Activated T-cell treated with anti-CD3 and anti-CD28 coated beads, Interleukin-2, amount 50 U/mL, for 72 hours (primary cell): ENCODE measurements at regions not wholly inside any gene's neighbourhood (a gene's known extent, or its start where the extent isn't known, plus 50 kb on each side); places are given as distances from the start of the nearest gene placed in this dataset.
"Not testable (repeated sequence)": the region's sequence is repeated elsewhere in the genome, so short reads cannot be mapped to it uniquely, and the experiment has no call there.

Experiments used
- ATAC-seq, 2 donors: fragments of 150-1000 bp; cut with Tn5 transposase; replicated peaks in 1 of 2; 2 replicates each; pipeline ENCODE4 v1.10.0; 2021; ENCODE audit warnings: moderate library complexity in 2 of 2, mild to moderate bottlenecking in 1 of 2
- DNase-seq, 2 donors: peaks; one replicate each; pipeline ENCODE4 v3.0.0; 2021 to 2022; ENCODE audit warnings: mixed read lengths in 1 of 2
- H3K27ac Mint-ChIP-seq: one replicate; pipeline ENCODE4 v1.8.0; 2022; ENCODE audit warnings: mild to moderate bottlenecking, moderate library complexity, mixed read lengths
- H3K27me3 Mint-ChIP-seq: one replicate; pipeline ENCODE4 v1.8.0; 2022; ENCODE audit warnings: low read depth, mixed read lengths
- H3K36me3 Mint-ChIP-seq, 2 donors: one replicate each; pipeline ENCODE4 v1.8.0; 2022; ENCODE audit warnings: mixed read lengths in 2 of 2, mild to moderate bottlenecking in 1 of 2; ENCODE audit not compliant: insufficient read depth in 2 of 2
- H3K4me1 Mint-ChIP-seq: one replicate; pipeline ENCODE4 v1.8.0; 2022; ENCODE audit warnings: low read depth, mixed read lengths
- H3K4me3 Mint-ChIP-seq, 2 donors: one replicate each; pipeline ENCODE4 v1.8.0; 2022; ENCODE audit warnings: mild to moderate bottlenecking in 2 of 2, mixed read lengths in 2 of 2, moderate library complexity in 2 of 2
- H3K9me3 Mint-ChIP-seq, 2 donors: one replicate each; pipeline ENCODE4 v1.8.0; 2022; ENCODE audit warnings: mixed read lengths in 2 of 2

DNA sequence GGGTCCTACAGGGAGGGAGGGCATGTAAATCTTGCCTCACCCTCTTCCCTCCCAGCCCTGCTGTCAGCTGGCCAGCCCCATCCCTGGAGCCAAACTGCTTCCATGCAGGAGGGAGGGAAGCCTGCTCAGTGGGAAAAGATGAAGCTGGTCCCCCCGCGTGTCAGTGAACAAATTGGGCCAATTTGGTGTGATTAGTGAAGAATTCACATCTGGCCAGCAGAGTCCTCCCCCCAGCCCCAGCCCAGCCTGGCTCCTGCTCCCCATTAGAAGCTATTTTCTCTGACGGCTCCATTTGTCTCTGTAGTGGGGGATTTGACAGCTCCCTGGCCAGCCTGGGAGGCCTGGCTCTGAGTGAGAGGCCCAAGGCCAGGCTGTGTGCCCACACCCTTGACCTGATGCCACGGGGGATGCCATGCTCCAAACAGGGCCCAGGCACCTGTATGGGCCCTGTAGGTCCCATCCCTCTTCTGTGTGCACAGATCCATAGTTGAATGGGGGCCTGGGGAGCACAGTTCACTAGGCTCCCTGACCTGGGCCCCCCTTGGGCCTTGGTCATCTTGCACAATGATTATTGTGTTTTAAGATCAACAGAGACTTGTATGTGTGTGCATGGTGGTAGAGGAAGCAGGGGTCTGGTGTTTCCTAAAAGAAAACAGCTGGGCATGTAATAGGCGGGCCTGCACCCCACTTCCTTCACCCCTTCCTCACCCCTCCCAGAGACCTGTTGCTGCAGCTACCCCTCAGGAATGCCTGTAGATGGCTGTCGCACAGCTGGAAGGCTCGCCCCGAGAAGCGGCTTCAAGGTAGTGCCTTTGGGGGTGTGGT lies 50.7 kb upstream of the TAC4 start:
- Mint-ChIP-seq H3K4me3 (no peak overlapping the region), H3K9me3 (no peaks in the 10 kb centered on the region), H3K27me3 (peaks cover 49% of the 10 kb centered on the region), H3K4me1 (no peaks in the 10 kb centered on the region), H3K27ac (no peak overlapping the region), H3K36me3 (no peaks in the 10 kb centered on the region)
- DNase-seq (no peak), ATAC-seq (no peak)

DNA sequence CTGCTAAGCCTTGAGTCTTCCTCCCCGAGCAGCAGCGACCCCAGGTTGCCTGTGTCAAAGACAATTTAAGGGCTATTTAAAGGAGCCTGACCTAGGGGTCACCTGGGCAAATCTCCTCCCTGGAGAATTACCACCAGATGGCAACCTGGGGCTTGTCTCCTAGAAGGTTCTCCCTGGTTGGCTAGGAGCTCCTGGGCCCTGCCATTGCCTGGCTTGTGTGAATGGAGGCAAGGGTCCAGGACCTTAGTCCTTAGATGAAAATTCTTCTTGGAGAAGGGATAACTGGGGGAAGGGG lies 51.3 kb upstream of the TAC4 start:
- ATAC-seq (no peak), DNase-seq (no peak)
- Mint-ChIP-seq H3K36me3 (no peaks in the 10 kb centered on the region), H3K4me3 (no peak overlapping the region), H3K4me1 (no peaks in the 10 kb centered on the region), H3K27me3 (peaks cover 49% of the 10 kb centered on the region), H3K9me3 (no peaks in the 10 kb centered on the region), H3K27ac (no peak overlapping the region)

DNA sequence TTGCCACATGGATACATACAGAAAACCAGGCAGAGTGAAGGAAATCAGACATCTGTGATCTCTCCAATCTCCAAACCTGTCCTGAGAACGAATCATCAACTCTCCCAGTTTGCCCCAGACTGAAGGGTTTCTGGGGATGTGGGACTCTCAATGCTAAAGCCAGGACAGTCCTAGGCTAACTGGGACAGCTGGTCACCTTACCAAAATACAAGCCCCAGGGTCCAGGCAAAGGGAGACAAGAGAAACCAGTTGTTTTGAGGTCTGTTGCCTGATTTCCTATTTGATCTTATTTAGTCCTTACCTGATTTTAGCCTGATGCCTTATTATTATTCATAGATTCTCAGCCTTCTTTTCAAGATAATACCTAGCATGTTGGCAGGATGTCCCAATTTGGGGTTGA lies 51.7 kb upstream of the TAC4 start:
- Mint-ChIP-seq H3K4me1 (no peaks in the 10 kb centered on the region), H3K4me3 (no peak overlapping the region), H3K36me3 (no peaks in the 10 kb centered on the region), H3K9me3 (no peaks in the 10 kb centered on the region), H3K27me3 (peaks cover 49% of the 10 kb centered on the region), H3K27ac (no peak overlapping the region)
- ATAC-seq (no peak), DNase-seq (no peak)

DNA sequence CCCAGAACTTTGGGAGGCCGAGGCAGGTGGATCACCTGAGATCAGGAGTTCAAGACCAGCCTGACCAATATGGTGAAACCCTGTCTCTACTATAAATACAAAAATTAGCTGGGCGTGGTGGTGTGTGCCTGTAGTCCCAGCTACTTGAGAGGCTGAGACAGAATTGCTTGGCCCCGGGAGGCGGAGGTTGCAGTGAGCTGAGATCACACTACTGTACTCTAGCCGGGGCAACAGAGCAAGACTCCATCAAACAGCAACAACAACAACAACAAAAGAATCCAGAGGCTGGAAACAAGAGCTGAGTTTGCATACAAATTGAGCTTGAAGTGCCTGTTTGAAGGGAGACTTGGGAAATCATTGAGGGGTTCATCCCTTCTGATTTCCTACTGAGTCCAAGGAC lies 52.9 kb upstream of the TAC4 start:
- not testable (repeated sequence) for H3K4me1 Mint-ChIP-seq, H3K27ac Mint-ChIP-seq, H3K36me3 Mint-ChIP-seq, H3K4me3 Mint-ChIP-seq, DNase-seq, H3K9me3 Mint-ChIP-seq, ATAC-seq
- H3K27me3 Mint-ChIP-seq = peaks cover 55% of the 10 kb centered on the region

DNA sequence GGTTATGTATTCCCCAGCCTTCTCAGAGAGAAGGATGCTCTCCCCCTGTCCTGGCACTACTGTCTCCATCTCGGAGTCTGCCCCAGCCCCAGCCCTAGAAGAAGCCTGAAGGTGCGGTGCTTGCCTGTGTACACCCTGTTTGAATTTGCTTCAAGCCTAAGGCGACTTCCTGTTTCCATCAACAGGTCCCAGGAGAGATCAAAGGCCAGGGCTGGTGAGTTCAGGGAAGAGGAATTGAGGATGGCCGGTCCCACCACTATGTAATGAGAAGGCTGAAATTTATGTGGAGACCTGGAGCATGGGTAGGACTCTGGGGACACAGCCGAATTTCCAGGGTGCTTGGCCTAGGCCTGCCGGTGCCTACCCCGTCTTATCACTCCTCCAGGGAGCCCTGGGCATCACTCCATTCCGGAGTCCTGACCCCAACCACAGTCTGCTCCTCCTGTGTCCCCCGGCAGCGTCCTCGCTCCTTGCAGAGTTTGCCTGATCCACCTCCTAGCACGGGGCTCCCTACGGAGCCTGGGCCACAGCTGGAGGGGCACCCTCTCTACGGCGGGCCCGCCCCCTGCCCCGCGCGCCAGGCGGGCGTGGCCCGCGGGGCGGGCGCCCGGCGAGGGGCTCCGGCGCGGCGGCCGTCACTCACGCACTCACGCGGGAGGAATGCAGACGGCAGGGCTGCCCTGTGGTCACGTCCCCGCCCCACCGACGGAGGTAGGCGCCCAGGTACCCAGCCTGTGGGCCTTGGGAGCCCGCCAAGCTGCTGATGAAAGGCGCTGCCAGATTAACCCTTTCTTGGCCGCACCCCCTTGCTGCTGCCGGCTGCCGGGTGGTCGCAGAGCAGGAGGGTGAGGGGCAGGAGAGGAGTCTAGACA lies 53.8 kb upstream of the TAC4 start:
- ATAC-seq (no peak), DNase-seq (no peak)
- Mint-ChIP-seq H3K36me3 (no peaks in the 10 kb centered on the region), H3K27ac (no peak overlapping the region), H3K27me3 (peaks cover 57% of the 10 kb centered on the region), H3K4me3 (no peak overlapping the region), H3K9me3 (no peaks in the 10 kb centered on the region), H3K4me1 (no peaks in the 10 kb centered on the region)

DNA sequence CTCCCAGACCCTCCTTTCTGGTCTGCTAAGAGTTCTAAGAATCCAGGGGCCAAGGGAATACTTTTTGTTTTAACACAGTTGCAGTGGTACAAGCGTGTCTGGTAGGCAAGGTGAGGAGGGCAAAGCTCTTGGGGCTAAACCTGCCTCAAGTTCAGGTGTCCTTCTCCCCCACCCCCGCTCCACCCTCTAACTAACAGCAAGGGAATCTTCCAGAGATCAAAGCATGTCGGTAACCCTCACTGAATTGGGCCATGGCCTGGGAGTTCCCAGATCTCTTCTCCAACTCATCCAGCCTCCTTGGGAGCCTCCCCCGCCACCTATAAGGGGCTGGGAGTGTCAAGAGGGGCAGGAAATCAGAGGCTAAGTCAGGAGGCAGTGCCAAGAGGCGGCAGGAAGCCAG lies 55.7 kb upstream of the TAC4 start:
- H3K4me1 Mint-ChIP-seq = no peaks in the 10 kb centered on the region
- ATAC-seq (no peak), DNase-seq (no peak)
- H3K36me3 Mint-ChIP-seq = no peaks in the 10 kb centered on the region
- H3K4me3 Mint-ChIP-seq = no peak overlapping the region
- no peaks in the 10 kb centered on the region for H3K9me3 Mint-ChIP-seq
- H3K27me3 Mint-ChIP-seq = peaks cover 65% of the 10 kb centered on the region
- H3K27ac Mint-ChIP-seq = no peak overlapping the region

DNA sequence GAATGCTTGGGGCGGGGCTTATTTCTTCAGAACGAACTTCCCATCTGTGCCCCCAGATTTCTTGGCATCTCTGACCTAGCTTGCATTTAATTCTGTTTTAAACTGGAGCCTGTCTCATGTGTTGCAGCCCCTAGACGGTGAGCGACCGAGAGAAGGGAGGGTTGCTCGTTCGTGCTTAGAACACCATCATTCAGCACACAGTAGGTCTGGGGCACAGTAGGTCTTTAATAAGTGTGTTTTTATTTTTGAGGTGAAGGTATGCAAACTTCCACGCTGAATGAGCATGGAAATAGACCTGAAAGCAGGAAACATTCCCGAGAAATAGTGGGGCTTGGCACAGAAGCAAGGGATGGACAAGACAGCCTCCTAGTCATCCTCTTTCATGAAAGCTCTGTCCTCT lies 57.0 kb upstream of the TAC4 start:
- H3K27ac Mint-ChIP-seq = no peak overlapping the region
- no peaks in the 10 kb centered on the region for H3K9me3 Mint-ChIP-seq
- H3K27me3 Mint-ChIP-seq = peaks cover 79% of the 10 kb centered on the region
- no peaks in the 10 kb centered on the region for H3K36me3 Mint-ChIP-seq
- no peak overlapping the region for H3K4me3 Mint-ChIP-seq
- DNase-seq (no peak), ATAC-seq (no peak)
- no peaks in the 10 kb centered on the region for H3K4me1 Mint-ChIP-seq

DNA sequence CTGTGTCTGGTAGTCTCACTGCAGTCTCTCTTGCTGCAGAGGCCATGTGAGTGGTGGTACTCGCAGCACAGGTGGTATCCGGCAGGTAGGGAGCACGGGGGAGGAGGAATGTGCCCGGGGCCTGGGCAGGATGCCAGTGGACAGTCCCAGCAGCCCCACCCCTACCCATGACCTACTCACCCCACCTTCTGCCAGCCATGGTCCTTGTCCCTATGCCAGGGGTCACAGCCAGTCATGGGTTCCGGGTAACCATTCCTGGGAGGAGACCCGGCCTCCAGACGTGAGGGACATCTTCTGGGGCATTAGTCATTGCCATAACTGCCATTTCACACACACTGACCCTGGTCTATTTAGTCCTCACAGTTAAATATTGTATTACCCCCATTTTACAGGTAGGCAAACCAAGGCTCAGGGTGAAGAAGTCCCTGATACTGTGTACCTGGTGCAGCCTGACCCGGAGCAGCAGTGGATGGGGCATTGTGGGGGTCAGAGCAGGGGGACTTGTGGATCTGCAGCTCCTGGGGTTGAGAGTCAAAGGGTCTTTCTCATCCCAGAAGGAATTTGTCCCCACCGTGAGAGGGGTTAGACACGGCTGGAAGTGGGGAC lies 58.8 kb upstream of the TAC4 start:
- ATAC-seq = no peak
- no peak for DNase-seq
- Mint-ChIP-seq H3K4me3 (no peak overlapping the region), H3K9me3 (no peaks in the 10 kb centered on the region), H3K27me3 (peaks cover 78% of the 10 kb centered on the region), H3K27ac (no peak overlapping the region), H3K4me1 (no peaks in the 10 kb centered on the region), H3K36me3 (no peaks in the 10 kb centered on the region)

DNA sequence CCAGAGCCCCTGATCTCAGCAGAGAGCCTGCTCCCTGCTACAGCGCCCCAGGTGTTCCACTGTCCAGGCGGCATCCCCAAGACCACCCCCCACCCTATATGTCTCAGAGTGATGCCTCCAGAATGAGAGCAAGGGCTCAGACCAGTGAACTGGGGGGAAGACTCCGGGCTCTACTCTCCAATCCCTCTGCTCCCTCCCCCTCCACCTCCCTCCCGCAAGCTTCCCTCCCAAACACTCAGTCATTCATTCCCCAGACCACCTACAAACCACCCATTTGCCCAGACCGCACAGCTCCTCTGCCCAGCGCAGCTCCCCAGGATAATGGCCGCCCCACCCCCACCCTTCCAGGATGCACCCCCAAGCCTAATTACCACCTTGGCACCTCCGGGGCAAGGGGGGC lies 59.4 kb upstream of the TAC4 start:
- Mint-ChIP-seq H3K4me3 (no peak overlapping the region), H3K36me3 (no peaks in the 10 kb centered on the region), H3K27me3 (peaks cover 82% of the 10 kb centered on the region), H3K27ac (no peak overlapping the region), H3K4me1 (no peaks in the 10 kb centered on the region), H3K9me3 (no peaks in the 10 kb centered on the region)
- no peak for DNase-seq
- no peak for ATAC-seq

DNA sequence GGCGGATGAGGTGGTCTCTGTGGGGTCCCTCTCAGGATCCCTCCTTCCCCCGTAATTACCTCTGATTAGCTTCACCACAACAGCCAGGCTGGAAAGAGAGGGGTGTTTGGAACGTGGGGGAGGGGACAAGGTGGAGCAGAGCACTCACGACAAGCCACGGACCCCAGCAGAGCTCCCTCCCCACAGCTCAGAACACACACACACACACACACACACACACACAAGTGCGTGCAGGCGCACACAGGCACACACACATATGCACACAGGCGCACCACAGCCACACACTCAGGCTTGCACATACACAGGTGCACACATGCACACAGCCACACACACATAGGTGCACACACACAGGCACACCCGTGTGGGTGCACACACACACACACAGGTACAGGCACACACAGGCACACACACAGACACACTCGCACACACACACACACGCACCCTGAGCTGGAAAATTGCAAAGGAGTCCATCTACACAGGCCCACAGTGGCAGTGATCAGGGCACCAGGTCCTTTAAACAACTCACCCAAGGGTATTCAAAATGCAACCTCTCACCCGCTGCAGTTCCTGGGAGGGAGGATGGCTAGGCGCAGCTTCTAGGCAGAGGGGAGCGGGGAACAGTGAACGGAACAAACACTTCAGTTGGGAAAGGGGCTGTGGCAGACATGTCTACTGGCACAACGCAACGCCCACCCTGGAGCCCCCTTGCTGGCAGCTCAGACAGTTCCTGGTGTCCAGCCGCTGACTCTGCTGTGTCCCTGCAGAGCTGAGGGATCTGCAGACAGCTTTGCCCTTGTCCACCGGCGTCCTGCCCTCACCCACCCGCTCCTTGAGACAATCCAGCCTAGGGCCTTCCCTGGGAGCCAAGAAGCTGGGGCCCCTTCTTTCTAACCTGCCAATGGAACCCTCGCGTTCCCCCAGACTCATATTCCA lies 59.9 kb upstream of the DLX4 start:
- H3K27ac Mint-ChIP-seq = no peak overlapping the region
- no peak for ATAC-seq
- no peak for DNase-seq
- H3K36me3 Mint-ChIP-seq = no peaks in the 10 kb centered on the region
- no peaks in the 10 kb centered on the region for H3K9me3 Mint-ChIP-seq
- peak overlapping the region in 1 of 2 donors; percentile 77 for H3K4me3 Mint-ChIP-seq
- no peaks in the 10 kb centered on the region for H3K4me1 Mint-ChIP-seq
- H3K27me3 Mint-ChIP-seq = peaks cover 80% of the 10 kb centered on the region

DNA sequence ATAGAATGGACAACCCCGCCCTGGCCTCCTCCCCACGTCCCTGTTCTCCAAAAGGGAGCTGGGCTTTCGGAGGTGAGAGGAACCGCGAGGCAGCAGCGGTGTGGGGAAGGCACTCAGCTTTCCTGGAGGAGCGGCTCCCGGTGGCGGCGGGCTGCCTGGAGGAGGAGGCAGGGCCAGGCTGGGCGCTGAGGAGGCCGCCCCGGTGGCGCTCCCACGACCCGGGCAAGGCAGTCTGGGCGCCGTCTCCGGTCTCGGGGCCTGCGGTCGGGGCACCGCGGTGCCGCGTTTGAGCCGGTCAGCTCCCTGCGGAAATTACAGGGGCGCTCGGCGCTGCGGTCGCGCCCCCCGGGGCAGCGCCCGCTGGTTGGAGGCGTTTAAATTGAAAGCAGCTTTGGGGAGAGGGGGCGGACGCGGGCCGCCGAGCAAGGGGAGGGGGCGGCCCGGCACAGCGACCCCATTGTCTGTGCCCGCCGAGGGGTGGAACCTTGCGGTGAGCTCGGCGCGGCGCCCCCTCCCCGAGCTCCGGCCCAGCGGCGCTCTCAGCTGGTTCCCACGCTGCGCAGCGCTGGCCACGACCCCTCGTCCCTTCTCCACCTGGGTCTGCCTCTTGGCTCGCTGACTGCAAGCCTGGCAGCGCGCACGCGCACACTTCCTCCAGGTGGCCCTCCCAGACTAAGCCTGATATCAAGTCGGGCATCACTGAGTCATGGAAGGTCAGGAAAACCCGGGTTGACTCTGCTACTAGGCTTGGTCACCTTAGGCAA lies 58.7 kb upstream of the DLX4 start:
- H3K9me3 Mint-ChIP-seq = no peaks in the 10 kb centered on the region
- peak; percentile 23 to 31 for DNase-seq
- H3K36me3 Mint-ChIP-seq = no peaks in the 10 kb centered on the region
- H3K4me1 Mint-ChIP-seq = no peaks in the 10 kb centered on the region
- H3K27ac Mint-ChIP-seq = no peak overlapping the region
- H3K4me3 Mint-ChIP-seq = peak overlapping the region; percentile 62 to 77
- ATAC-seq = peak; percentile 39 to 65
- H3K27me3 Mint-ChIP-seq = peaks cover 74% of the 10 kb centered on the region

DNA sequence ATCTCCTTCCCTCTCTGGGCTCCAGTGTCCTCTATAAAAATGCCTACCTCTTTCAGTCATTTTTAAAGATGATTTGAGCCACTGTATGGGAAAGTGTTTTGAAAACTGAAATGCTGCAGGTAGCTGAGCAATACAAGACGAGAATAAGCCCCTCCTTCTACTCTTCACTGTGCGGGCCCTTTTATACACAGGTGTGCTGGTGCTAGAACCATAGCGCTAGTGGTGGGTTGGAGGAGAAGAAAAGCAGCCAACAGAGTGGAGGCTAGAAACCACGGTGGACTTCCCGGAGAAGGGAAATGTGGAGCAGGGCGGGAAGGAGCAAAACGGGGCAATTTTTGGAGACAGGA lies 58.2 kb upstream of the DLX4 start:
- H3K27me3 Mint-ChIP-seq = peaks cover 74% of the 10 kb centered on the region
- no peaks in the 10 kb centered on the region for H3K4me1 Mint-ChIP-seq
- no peaks in the 10 kb centered on the region for H3K36me3 Mint-ChIP-seq
- no peak overlapping the region for H3K27ac Mint-ChIP-seq
- ATAC-seq = no peak
- no peak for DNase-seq
- H3K9me3 Mint-ChIP-seq = no peaks in the 10 kb centered on the region
- peak overlapping the region; percentile 62 to 71 for H3K4me3 Mint-ChIP-seq
